Stimulated activated CD8-positive, alpha-beta memory T cell treated with anti-CD3 and anti-CD28 coated beads, Interleukin-7, amount 100 ng/mL, for 24 hours (primary cell): ENCODE measurements at regions not wholly inside any gene's neighbourhood (a gene's known extent, or its start where the extent isn't known, plus 50 kb on each side); places are given as distances from the start of the nearest gene placed in this dataset.

Source experiments
- DNase-seq: peaks from one replicate; pipeline ENCODE4 v3.0.0-alpha.2; 2020; ENCODE audit warnings: low read depth

GRCh38 chr14:98119739-98120138, 1152.3 kb downstream of the BCL11B start:
- no peak for DNase-seq

GRCh38 chr14:98120831-98121464, 1151.0 kb downstream of the BCL11B start:
- DNase-seq: no peak

- DNase-seq: no peak
Observed at GRCh38 chr14:98122527-98122926, 1149.5 kb downstream of the BCL11B start.

DNA sequence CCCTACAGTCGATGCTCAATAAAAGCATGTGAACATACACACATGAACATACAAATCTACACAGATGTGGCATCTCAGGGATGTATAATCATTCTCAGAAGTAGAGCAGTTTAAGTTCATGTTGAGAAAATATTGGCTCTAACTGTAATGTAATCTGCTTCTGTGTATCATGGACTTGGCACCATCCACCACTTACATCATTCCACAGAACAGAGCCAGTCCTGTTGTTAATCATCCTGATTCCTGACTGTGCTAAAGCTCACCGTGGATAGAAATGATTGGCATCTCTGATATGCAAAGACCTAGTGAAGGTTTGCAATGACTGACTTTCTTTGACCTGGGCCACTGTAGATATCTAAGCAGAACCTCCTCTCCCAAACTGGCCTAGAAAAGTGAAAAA, 1141.3 kb downstream of the BCL11B start:
- DNase-seq: no peak

- no peak for DNase-seq
Observed at GRCh38 chr14:98131406-98131805, 1140.6 kb downstream of the BCL11B start.

DNA sequence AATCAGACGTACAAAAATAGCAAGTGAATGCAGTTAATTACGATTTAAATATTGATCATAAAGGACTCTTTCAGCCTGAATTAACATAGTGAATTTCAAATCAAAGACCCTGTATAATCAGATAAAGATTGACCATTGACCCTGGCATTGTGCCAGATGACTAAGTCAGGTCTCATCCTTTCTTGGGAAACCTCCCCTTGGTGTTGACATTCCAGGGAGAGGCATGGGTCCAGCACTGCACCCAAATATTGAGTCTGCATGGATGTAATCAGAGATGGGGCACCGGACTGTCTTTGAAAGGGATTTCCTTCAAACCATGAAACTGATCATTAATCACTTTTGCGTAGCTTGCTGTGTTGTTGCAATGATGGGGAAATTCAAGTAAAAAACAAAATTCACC, 1138.2 kb downstream of the BCL11B start:
- no peak for DNase-seq

- DNase-seq: no peak
Observed at GRCh38 chr14:98136012-98136789, 1135.8 kb downstream of the BCL11B start.

DNA sequence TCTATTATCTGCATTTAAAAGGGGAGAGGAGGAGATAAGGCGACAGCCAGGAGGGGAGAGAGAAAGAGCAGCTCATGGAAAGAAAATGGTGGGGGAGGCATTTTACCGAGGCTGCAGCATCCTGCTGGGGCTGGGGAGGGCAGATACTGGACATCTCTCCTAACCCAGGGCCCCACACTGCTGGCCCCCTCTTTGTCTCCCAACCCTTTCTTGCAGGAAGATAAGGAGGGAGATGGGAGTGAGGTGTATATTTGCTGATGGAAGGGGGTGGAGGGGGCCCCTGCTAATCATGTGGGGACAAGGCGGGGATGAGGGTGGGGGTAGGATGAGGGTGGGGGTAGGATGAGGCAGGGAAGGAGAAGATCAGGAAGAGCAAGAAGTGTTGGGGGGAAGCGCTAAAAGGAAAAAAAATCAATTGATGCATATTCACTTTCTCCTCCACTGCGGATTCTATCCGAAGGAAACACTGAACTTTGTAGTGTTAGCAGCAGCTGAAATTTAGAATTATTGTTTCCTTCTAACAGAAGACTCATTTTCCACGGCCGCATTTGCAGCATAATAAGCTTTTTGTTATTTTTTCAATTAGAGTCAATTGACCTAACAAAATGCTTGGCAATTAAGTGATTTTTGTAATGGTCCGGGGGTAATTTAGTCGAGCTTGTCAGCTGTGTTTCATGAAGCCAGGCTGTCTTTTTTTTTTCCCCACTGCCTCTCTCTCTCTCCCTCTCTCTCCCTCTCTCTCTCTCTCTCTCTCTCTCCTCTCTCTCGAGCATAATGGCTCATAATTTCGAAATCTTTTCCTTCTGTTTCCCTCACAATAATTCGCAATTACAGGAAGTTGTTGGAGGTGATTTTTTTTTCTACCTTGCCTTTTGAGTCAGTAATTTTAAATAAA, 1134.6 kb downstream of the BCL11B start:
- DNase-seq: no peak

- DNase-seq: no peak
Observed at GRCh38 chr14:98138666-98139065, 1133.3 kb downstream of the BCL11B start.

GRCh38 chr14:98140862-98141530, 1131.0 kb downstream of the BCL11B start:
- DNase-seq: no peak

DNA sequence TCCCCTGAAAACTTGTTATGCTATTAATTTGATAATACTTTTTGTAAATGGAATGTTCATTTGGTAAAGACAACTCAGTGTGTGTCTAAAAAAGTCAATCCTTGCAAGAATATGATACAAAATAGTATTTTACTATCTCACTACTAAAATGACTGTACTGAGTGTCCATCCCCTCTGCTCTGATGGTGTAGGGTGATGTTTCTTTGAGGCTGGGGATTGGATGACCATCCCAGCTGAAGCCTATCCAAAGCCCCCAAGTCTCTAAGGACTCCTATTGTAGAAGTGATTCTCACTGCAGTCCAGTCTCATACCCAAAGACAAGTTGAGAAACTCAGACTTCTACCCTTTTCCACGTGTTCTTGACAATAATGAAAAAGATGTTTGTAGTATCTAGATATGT, 1128.4 kb downstream of the BCL11B start:
- DNase-seq: no peak

- no peak for DNase-seq
Observed at GRCh38 chr14:98144964-98145363, 1127.0 kb downstream of the BCL11B start.

DNA sequence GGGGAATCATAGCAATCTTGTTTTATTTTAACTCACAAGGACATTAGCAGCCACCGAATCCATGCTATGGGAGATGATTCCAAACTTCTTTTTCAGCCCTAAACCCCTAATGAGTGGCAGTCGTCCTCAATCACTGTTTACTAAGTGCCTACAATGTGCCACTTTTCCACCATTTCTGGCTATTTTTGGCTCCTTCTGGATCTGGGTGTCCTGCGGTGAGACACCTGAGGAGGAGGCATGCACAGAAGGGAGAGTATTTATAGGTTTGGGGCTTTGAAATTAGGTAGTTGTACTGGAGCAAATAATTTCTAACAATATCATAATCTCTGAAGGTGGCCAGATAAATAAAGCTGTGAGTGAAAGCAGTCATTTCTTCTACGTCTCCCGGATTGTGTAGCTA, 1125.6 kb downstream of the BCL11B start:
- DNase-seq: no peak

DNA sequence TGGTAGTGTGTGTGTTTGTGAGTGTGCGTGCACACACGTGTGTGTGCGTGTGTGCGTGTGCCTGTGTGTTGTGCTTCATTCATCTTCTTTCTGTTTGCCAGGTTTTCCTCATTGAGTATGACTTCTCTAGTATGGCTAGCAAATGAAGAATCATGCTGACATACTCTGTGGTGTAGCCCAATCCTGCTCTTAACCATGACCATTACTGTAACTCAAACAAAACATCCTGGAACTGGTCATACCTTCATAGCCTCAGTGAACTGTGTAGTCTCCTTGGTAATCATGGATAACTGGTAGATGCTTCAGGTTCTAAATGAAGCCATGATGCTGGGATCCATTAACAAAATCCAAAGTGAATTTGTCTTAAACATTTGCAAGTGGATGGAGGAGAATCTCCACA, 1117.7 kb downstream of the BCL11B start:
- DNase-seq: no peak

GRCh38 chr14:98156411-98156810, 1115.6 kb downstream of the BCL11B start:
- no peak for DNase-seq

- DNase-seq: no peak
Observed at GRCh38 chr14:98160901-98161300, 1111.1 kb downstream of the BCL11B start.

- DNase-seq: no peak
Observed at GRCh38 chr14:98161356-98161755, 1110.6 kb downstream of the BCL11B start.

DNA sequence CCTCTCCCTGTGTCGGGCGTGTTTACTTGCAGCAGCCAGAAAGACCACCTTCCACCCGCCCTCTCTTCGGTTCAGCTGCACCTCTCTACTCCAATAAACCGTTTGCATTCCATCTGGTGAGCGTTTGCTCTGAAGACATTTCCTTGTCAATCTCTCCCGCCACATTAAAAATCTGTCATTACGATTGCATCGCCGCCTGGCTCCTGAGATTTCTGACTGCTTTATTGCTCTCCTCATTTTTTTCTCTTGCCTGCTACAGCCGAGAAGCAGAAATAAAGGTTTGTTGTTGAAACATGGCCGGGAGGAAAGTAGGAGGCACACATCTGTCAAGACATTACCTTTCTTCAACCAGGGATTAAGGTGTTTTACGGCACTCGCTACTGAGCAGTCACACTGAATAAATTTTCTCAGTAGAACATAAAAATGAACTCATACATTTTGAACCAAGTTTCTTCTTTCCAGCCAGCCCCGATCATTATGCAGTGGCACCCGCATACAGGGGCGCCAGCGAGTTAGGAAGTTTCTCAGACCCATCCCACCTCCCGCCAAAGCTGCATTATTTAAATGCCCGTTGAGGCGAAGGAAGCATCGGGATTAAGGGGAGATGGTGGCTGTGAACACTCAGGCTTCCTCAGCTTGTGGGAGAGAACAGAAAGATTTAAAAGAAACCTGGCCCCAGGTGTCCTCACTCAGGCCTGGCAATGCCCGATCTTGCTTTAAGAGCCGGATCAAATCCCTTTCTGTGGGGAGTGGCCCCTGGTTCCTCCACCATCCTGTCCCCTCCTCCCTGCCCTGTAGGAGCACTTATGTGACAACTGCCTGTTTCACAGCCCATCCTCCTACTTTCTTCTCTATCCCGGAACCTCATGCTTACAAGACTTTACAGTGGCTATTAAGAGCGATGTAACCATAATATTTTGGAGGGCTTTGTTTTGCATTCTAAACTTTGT, 1108.9 kb downstream of the BCL11B start:
- no peak for DNase-seq

DNA sequence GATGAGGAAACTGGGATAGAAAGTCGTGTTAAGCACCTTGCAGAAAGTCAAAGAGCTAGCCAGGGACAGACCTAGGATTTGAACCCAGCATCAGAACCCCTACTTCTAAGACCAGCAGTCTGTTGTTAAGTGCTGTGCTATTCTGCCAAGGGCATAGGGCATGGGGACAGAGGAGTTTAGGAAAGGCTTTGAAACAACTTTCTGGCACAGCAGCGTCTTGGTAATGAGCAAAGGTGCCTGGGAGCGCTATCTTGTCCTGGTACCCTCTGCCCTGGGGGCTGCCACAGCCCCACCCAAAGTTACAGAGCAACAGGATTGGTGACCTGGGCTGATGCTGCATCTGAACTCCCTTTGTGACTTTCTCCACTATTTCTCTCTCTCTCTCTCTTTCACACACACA, 1108.1 kb downstream of the BCL11B start:
- DNase-seq: no peak

- no peak for DNase-seq
Observed at GRCh38 chr14:98165976-98166375, 1106.0 kb downstream of the BCL11B start.

DNA sequence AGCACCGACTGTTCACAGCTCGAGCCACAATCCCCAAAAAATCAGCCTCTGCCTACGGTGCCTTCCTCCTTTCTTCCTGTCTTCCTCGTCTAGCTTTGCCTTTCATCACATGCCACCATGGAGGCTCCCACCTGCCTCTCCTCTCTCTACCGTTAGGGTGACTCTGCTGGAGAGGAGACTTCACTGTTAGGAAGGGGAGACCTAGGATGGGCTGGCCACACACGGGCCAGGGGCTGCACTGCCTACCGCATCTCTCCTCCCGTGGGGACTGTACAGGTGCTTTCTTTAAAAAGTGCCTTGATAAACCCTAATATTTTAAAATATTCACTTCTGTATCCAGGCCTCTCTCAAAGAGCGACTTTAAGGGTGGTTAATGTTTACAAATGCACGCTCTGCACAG, 1104.7 kb downstream of the BCL11B start:
- DNase-seq: no peak
